Middle frontal gyrus (tissue), 1 donor: ENCODE measurements at regions not wholly inside any gene's neighbourhood (a gene's known extent, or its start where the extent isn't known, plus 50 kb on each side); places are given as distances from the start of the nearest gene placed in this dataset.

Experiments used
- DNase-seq: peaks from one replicate; pipeline ENCODE4 v3.0.0-alpha.2; 2015; ENCODE audit warnings: low spot score; ENCODE audit errors: extremely low spot score

GRCh38 chr20:25135031-25135430 is 53.1 kb upstream of the VSX1 start:
- no peak for DNase-seq

DNA sequence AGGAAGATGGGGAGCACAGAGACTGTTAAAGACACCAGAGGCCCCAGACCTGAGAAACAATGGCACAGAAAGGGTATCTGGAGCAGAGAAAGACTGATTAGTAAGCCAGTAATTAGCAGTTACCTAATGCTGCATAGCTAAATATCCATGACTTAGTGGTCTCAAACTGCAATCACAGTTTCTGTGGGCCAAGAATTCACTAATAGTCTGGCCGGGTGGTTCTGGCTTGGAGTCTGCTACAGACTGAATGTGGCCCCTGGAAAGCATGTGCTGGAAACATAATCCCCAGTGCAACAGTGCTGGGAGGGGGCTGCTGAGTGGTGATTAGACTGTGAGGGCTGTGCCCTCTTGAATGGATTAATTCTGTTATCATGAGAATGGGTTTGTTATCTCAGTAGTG is 54.1 kb upstream of the VSX1 start:
- DNase-seq = no peak

GRCh38 chr20:25136643-25137559 is 55.0 kb upstream of the VSX1 start:
- peak; percentile 42 for DNase-seq

GRCh38 chr20:25139029-25139705 is 56.3 kb upstream of the ENTPD6 start:
- no peak for DNase-seq

GRCh38 chr20:25140968-25141367 is 54.5 kb upstream of the ENTPD6 start:
- no peak for DNase-seq

GRCh38 chr20:25142435-25142834 is 53.1 kb upstream of the ENTPD6 start:
- no peak for DNase-seq

DNA sequence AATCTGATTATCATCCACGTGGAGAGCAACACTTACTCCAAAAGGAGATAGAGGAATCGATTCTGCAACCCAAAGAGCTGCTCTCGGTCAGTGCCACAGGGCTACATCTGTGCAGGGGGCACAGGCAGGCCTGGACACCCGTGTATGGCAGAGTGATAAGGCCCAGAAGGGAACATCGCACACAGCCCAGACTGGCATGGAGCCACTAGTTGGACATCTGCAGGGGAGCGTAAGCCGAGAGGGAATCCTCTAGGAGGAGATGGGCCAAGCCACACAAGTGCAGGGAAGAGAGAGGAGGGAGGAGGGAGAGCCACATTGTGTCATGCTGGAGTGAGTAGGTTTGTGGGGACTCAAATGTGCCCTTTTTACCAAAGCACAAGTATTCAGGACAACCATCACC is 50.4 kb upstream of the ENTPD6 start:
- DNase-seq = no peak
